K562 (cell line): ENCODE measurements at regions not wholly inside any gene's neighbourhood (a gene's known extent, or its start where the extent isn't known, plus 50 kb on each side); places are given as distances from the start of the nearest gene placed in this dataset.

Experiments used
- JUND ChIP-seq, 2 experiments: IDR thresholded peaks; 2 replicates in 1 of 2; 3 replicates in 1 of 2; pipeline ENCODE4 v1.6.1; 2011; ENCODE audit warnings: borderline replicate concordance in 2 of 2, low read depth in 2 of 2, low read length in 2 of 2, improper control_type of control experiment in 1 of 2, missing biosample characterization in 1 of 2, missing genetic modification characterization in 1 of 2, missing genetic modification reagents in 1 of 2
- NBN ChIP-seq: fragments of 450-650 bp; IDR thresholded peaks from 2 replicates; pipeline ENCODE4 v1.6.1; 2016; ENCODE audit warnings: low read depth, mild to moderate bottlenecking
- SIN3A ChIP-seq, 2 experiments: fragments of 150-350 bp in 1 of 2; IDR thresholded peaks; 2 replicates each; pipeline ENCODE4 v1.6.1; 2011 to 2016; ENCODE audit warnings: borderline replicate concordance in 2 of 2, low read depth in 2 of 2, low read length in 2 of 2, mild to moderate bottlenecking in 2 of 2, moderate library complexity in 2 of 2; ENCODE audit not compliant: control insufficient read depth in 1 of 2
- SP1 ChIP-seq: sonication (generic); formaldehyde crosslinking; IDR thresholded peaks from 2 replicates; pipeline ENCODE4 v1.8.1; 2022; ENCODE audit warnings: mild to moderate bottlenecking, missing genetic modification reagents
- ZNF140 ChIP-seq: fragments of 250-450 bp; sonication (Bioruptor Pico); IDR thresholded peaks from 2 replicates; pipeline ENCODE4 v1.8.0; 2021; ENCODE audit warnings: moderate library complexity, mild to moderate bottlenecking, inconsistent platforms
- TF ChIP-seq, protein P1 (sequence below), 2 experiments: fragments of 250-450 bp in 1 of 2; fragments of 450-650 bp in 1 of 2; sonication (Bioruptor Pico) in 1 of 2; IDR thresholded peaks; 2 replicates each; pipeline versions ENCODE4 v1.6.1 to v1.8.0; 2016 to 2021; ENCODE audit warnings: mild to moderate bottlenecking in 2 of 2, moderate library complexity in 2 of 2, missing compliant biosample characterization in 1 of 2, missing genetic modification characterization in 1 of 2
- TF ChIP-seq, protein P2 (sequence below), 3 experiments: IDR thresholded peaks in 2 of 3; conservative IDR thresholded peaks in 1 of 3; 2 replicates each; pipeline ENCODE4 v1.5.1; 2011 to 2012; ENCODE audit warnings: low read length in 3 of 3, mild to moderate bottlenecking in 3 of 3, control low read depth in 2 of 3, improper control_type of control experiment in 1 of 3, inconsistent platforms in 1 of 3, low read depth in 1 of 3, mixed read lengths in 1 of 3, moderate library complexity in 1 of 3; ENCODE audit not compliant: insufficient read depth in 2 of 3

DNA sequence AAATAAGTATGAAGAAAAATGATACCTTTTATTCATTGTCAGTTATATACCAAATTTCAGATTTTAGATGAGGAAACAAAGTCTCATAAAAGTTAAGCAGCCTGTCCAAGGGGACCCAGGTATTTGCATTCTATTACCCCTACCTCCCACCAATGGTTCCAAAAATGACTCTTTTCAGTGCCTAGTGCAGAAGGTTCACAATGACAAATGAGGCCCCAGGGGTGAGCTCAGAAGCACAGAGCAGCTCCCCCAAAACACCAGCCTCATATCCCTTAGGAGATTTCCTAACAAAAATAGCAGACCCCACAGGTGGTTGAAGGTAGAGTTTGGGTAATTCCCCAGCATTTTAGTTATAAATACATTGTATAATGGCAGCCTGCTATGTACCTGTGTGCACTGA is 168.6 kb downstream of the REEP3 start:
- TF ChIP-seq NBN (no peak), SIN3A (IDR thresholded peaks at IDR 0.05; ENCODE audit: borderline replicate concordance in 2 of 2, control insufficient read depth in 1 of 2, low read depth in 2 of 2, low read length in 2 of 2) (no peak), JUND (IDR thresholded peaks at IDR 0.05; ENCODE audit: borderline replicate concordance, low read depth, low read length) (no peak), JUND (tag; IDR thresholded peaks at IDR 0.05; ENCODE audit: borderline replicate concordance, low read depth, low read length) (no peak), SP1 (CRISPR knock-in tag) (no peak), ZNF140 (CRISPR knock-in tag) (no peak)
- TF ChIP-seq, protein P1, sequence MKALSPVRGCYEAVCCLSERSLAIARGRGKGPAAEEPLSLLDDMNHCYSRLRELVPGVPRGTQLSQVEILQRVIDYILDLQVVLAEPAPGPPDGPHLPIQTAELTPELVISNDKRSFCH (CRISPR knock-in tag; IDR thresholded peaks at IDR 0.05), result no peak
- TF ChIP-seq, protein P1 (tag; IDR thresholded peaks at IDR 0.05), result no peak
- TF ChIP-seq, protein P2, sequence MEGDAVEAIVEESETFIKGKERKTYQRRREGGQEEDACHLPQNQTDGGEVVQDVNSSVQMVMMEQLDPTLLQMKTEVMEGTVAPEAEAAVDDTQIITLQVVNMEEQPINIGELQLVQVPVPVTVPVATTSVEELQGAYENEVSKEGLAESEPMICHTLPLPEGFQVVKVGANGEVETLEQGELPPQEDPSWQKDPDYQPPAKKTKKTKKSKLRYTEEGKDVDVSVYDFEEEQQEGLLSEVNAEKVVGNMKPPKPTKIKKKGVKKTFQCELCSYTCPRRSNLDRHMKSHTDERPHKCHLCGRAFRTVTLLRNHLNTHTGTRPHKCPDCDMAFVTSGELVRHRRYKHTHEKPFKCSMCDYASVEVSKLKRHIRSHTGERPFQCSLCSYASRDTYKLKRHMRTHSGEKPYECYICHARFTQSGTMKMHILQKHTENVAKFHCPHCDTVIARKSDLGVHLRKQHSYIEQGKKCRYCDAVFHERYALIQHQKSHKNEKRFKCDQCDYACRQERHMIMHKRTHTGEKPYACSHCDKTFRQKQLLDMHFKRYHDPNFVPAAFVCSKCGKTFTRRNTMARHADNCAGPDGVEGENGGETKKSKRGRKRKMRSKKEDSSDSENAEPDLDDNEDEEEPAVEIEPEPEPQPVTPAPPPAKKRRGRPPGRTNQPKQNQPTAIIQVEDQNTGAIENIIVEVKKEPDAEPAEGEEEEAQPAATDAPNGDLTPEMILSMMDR (IDR thresholded peaks at IDR 0.05 in 2 of 3, conservative IDR thresholded peaks at IDR 0.05 in 1 of 3; ENCODE audit: insufficient read depth in 2 of 3, low read depth in 1 of 3, low read length in 3 of 3), result no peak
